GM19468 (cell line): ENCODE measurements at regions not wholly inside any gene's neighbourhood (a gene's known extent, or its start where the extent isn't known, plus 50 kb on each side); places are given as distances from the start of the nearest gene placed in this dataset.

Experiments used
- ATAC-seq: cut with Tn5 transposase; IDR thresholded peaks from one replicate; pipeline ENCODE4 v1.9.1; 2021; ENCODE audit warnings: mild to moderate bottlenecking, moderate library complexity, moderate number of reproducible peaks; ENCODE audit not compliant: unreplicated experiment; ENCODE audit errors: extremely low read depth

DNA sequence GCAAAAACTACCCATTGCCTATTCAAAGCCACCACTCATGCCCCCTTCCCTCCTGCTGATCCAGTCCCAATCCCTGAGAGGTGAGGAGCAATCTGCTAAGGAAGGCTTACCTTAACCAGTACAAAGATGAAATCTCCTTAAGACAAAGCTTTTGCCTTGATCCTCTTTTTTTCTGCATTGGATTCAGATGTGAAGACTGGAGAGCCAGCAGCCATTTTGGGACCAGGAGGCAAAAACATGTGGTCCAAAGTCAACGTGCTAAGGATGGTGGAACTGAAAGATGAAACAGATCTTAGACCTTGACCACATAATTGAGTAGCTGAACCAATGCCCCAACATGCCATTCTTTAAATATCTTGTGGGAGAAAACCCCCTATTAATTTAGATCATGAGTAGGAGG, 171.4 kb downstream of the IRX5 start:
- no peak for ATAC-seq

DNA sequence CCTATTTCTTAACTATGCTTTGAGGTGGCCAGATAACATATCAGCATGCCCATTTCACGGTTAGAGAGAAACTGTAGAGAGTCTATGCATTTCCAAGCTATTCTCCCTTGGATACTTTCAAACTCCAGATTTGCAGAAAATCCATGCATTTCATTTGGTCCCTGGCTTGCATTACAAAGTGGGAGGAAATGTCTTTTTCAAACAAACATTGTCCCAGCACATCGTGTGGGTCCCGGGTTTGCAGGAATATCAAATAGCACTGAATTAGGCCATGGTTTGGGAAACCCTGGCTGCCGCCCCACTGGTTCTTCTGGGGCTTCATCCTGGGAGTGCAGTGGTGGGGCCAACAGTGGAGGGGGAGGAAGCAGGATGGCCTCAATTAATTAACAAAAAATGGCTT, 171.9 kb downstream of the IRX5 start:
- ATAC-seq: no peak

DNA sequence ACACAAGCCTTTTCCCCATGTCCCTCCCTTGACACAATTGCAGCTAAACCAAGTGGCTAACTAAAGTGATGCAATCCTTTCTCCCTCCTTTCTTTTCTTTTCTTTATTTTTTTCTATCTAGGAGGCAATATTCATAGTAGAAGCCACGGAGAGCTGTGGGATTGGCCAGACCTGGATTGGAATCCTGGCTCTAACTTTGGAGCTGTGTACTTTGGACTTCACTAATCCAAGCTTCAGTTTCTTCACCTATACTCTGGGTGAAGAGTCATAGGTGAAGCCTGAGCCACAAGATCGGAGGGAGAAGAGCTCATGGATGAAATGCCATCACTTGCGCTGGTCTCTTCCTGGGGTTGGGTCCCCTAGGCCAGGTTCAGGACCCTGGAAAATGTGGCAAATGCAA, 177.2 kb downstream of the IRX5 start:
- no peak for ATAC-seq

DNA sequence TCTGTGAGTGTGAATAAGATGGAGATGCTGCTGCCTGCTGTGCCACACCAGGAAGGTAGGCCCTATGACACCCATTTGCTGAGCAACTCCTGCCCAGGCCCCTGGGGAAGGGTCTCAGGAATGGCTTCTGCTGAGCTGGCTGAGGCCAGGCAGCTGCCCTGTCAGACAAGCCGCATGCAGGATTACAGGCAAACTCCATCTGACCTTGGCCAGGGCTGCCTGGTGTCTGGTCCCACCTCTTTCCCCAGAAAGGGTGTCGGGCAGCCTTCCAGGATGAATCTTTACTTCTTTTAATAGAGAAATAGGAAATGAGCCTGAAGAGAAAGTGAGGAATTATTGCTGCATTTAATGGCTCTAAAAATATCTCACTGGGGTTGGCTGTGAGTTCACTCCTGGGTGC, 182.5 kb downstream of the IRX5 start:
- no peak for ATAC-seq

DNA sequence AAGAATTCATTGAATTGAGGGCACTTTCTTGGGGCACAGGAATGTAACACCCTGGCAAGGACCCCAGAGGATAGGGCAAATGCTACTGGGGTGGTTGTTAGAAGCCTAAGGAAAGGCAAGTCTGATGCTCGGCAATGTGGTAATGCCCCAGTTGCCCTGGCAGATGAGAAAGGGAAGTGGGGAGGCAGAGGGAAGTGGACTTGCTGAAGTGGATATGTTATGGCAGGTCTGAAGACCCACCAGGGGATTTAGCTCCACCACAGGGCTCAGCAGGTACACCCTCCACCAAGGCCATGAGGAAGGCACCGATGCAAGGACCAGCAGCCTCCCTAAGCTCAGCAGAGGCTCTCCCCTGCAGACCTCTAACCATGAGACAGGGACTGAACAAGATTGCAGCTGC, 184.8 kb downstream of the IRX5 start:
- ATAC-seq: no peak

DNA sequence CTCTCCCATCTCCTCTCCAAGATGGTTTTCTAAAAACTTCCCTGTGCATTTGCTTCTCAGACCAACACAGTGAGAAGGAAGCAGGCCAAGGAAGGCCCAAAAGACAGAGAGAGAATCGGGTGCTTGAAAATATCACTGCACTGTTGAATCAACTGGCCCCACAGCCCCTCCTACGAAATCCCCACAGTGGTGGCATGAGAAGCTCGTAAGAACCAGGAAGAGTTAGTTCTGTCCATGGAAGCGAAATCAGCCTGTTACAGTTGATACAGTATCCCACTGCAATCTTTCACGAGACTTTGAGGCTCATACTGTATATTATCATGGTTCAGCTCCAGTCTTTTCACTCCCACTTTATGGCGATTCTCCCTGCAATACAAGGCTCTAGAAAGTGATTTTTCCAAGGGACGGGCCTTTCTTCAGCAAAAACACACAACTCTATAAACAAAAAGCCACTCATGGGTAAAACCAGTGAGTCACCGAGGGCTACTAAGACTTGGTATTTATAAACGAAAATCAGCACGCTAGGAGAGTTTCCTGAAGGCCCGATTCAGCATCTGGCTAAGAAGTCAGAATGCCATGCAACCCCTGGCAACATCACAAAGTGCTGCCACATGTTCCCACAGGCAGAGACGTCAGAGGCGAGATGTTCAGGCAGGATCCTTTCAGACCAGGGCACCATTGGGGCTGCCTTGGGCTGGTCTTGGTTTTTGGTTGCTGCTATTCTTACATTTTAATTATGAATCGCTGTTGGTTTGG, 185.7 kb downstream of the IRX5 start:
- ATAC-seq: no peak

DNA sequence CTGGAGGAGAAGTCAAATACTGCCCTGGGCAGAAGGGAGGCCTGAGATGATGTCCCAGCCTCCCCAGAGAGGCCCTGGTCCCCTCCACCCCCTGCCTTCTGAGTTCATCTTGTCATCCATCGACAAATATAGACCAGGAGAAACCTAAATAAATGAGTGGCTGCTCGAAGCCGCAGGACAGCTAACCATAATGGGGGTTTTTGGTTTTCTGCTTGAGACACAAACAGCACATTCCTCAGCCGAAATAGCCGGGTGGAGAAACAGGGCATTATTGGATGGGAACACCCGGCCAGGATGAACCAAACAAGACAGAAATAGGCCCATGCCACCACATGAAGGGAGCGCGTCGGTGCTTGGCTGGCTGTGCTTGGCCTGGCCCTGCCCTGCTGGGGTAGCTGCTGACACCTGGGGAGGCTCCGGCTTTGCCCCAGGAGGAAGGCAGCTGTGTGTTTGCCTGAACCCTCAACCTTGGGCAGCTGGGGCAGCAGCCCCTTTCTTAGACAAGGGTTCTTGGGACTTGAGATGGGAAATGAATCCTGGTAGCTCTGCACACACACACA, 188.1 kb downstream of the IRX5 start:
- no peak for ATAC-seq

DNA sequence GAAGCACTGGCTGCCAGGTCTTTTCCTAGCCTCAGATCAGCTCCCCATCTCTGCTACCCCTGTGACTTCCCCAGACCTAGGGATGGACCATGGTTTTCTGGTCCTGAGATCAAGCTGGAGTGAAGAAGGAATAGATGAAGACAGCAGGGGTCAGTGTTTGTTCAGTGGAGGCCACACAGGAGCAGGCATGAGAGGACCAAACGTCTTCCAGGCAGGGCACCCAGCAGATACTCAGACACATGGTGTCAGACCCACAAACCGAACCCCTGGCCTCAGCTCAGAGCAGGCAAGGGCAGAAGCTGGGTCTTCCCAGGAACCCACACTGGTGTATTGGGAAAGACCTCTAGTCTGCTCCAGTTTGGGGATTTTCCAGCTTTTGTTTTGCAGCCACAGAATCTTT, 189.7 kb downstream of the IRX5 start:
- no peak for ATAC-seq

DNA sequence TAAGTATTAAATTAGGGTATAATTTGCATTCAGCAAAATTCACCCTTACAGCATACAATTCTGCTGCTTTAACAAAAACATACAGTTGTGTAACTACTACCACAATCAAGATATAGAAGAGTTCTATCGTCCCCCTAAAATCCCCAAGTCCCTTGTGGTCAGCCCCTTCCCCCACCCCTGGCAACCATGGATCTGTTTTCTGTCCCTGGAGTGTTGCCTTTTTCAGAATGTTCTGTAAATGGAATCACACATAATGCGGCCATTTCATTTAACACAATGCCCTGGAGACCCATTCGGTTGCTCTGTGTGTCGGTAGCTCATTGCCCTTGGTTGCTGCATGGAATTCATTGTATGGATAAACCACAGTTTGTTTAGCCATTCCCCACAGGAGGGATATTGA, 190.2 kb downstream of the IRX5 start:
- ATAC-seq: no peak

DNA sequence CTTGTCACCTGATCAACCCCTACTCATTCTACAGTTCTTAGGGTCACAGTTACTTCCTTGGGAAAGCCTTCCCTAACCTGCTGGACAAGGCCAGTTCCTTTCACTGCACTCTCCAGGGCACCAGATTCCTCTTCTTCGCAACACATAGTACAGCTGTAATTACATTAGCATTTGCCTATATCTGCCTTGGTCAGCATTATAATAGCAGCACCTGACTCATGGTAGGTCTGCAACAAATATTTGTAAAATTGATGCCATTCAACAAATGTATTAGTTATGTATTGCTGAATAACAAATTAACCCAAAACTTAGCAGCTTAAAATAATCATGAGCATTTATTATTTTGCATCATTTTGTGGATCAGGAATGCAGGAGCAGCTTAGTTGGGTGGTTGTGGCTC, 193.0 kb downstream of the IRX5 start:
- ATAC-seq: no peak

DNA sequence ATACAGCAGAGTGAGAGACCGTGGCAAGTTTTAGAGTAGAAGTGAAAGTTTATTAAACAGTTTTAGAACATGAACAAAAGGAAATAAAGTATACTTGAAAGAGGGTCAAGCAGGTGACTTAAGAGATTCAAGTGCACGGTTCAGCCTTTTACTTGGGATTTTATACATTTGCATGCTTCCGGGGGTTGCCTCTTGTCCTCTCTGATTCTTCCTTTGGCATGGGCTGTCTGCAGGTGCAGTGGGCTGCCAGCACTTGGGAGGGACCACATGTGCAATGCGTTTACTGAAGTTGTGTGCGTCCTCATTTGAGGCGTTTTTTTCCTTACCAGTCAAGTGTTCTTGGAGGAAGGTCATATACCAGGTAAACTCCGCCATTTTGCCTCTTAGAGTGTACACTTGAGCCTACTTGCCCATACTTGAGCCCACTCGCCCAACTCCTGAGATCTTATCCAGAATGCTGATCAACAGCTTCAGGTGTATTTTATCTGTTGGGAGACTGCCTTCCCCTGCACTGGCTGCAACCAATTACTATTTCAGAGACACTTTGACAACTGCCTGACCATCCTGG, 195.2 kb downstream of the IRX5 start:
- no peak for ATAC-seq

DNA sequence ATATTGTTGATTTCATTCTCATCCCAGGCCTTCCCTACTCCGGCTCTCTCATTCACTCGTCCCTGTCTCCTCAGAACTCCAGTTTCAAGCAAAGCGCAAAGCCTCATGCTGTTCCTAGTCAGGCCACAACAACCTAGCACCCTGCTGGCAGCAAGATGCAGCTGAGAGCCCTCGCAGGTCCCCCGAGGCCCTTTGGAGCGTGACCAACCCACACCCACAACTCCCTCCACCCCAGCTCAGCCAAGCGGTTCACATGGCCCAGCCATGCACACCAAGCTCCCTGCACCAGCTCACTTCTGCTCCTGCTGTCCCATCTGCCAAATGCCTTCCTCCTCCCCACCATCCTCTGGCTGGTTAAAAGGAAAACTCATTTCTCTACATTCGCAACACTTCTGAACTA, 195.8 kb downstream of the IRX5 start:
- no peak for ATAC-seq

DNA sequence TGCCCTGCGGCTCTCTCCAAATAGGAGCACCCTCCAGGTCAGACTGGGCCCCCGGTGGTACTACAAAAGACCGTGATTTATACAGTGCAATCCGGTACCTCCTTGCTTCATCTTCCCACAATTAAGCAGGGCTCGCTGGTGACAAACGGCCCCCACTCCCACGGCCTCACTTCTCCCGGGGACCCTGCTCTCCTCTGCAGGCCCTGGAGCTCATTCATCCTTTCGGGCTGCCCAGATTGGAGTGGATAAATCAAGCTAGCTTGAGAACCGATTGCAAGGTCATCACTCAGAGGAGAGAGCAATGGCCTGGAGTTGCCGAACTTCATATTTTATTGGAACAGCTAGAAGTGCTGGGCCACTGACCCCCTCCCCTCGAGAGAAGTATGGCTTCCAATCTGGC, 193.5 kb upstream of the IRX6 start:
- no peak for ATAC-seq

DNA sequence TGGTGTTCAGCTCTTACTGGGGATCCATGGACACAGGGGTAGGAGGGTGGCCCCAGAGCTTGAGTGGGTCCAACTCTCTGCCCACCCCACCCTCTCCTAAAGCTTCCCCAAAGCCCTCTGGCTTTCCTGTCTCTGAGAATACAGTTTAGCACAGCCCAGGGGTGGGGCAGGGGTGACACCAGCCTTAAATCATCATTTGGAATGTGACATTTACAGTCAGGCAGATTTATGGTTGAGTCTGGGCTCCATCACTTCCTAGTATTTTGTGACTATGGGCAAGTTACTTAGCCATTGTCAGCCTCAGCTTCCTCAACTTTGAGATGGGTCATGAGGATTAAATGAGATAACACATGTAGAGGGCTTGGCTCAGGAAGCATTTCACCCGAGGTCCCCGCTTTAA, 193.1 kb upstream of the IRX6 start:
- no peak for ATAC-seq

DNA sequence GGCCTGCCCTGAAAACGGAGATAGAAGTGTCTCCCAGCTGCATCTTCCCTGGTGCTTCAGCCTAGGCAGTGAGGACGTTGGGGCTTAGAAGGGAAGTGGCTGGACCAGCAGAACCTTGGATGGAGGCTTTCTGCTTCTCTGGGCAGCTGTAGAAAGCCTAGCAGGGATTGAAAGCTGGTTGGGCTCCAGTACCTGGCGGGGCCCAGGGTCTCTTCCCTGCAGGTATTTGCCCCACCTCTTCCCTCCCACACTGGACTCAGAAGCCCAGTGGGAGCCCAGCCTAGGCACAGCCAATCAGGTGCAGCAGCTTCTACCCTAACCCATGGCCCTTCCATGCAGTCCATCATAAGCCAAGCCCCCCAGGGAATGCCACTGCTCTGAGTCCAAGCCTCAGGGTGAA, 190.3 kb upstream of the IRX6 start:
- no peak for ATAC-seq

DNA sequence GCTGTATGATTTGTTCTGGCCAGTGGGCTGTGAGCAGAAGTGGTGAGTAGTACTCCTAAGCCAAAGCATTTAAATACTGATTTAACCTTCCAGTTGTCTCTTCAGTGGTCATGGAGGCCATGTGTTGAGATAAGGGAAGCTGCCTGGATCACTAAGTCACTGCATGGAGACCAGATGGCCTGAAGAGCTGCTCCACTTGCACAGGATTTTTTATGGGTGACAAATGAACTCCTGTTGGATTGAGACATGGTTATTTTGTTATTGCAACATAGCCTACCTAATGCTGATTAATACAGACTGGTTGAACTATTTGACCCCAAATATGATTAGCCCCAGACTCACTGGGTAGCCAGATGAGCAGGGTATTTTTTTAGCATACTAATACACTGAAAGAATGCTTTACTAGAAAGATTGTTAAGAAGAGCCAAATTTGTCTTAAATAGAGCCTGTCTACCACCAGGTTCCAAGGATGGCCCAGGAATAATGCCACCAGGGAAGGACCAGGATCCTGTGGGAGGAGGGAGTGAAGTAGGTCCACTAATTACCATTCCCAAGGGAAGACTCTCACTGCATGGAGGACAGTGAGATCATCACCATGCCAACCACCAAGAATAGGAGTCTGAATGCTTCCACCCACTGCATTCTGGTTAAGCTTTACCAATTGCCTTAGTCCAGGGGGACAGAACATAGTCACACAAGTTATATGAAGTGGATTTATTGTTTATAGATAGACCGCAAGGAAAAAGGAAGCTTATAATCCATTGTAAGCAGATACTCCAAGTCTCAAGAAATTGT, 187.4 kb upstream of the IRX6 start:
- ATAC-seq: no peak

DNA sequence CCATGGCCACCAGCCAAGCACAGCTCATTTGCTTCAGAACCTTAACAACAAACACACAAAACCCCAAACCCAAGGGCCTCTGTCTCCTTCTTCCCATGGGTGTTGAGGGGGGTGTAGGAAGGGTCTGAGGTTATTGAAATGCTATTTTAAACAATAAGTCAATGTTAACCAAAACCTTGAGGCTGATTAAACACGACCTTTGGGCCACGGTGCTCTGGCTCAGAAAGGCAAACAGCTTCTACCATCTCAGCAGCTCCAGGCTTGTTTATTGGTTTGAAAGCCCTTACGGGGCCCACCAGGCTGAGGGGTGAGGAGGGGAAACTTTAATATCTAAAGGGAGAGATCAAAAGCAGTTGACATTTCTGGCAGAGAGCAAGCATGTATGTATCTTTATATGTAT, 185.7 kb upstream of the IRX6 start:
- ATAC-seq: no peak

DNA sequence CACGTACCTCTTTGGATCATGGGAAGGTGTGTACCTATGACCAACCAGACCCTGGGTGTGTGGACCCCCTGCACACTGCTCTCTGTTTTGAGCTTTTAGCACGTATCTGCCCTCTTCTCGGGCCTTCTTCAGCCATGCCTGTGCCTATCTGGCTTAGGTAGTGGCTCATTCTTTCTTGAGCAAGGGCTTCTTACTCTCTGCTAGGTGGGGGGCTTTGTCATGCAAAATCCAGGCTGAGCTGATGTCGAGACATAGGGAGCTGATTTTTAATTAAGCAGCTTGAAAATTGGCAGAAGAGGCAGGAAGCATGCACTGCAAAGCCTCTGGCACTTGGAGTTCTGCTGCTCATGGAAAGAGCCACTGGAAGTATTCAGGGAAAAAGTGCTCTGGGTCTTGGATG, 181.6 kb upstream of the IRX6 start:
- no peak for ATAC-seq

DNA sequence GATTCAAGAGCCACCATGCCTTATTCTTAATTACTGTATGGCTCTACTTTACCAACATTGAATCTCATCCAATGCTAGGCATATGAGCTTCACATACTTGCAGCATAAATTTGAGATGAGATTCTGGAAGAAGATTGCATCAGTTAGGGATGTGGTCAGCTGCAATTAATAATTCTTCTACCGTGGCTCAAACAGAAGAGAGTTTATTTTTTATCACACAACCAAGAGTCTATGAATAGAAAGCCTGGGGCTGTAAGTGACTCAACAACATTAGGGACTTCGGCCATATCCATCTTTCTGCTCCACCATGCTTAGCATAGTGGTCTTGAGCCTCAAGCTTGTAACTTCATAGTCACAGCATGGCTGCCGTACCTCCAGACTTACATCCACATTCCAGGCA, 179.4 kb upstream of the IRX6 start:
- ATAC-seq: no peak

DNA sequence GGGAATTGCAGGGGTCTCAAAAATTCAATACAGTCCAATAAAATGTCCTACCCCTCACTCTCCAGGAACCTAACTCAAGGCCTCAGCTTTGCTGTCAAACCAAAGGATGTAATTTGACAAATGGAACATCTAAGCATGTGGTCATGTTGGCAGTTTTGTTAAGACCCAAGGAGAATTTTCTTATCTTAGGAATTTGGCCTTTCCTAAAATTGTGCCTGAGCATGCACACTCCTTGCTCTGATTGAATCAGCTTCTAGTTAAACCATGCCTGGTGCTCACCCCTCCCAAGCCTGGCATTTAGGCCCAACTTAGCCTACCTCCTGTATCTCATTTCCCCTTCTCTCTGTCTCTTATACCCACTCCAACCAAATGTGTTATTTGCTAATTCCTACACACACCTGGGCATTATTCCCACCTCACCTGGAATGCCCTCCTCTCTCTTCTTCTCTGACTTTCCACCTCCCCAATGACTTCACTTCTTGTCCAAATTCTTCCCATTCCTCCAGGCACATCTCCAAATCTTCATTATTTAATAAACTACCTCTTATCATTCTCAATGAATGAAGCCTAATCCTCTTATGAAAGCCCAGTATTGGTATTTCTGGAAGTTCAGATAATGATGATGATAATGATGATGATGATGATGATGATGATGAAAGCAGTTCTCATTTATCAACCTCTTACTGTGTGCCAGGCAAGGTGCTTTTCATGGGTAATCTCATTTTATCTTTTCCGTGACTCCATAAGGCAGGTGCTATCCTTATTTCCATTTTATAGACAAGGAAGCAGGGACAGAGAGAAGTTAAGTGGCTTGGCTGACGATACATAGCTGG, 178.0 kb upstream of the IRX6 start:
- no peak for ATAC-seq
